Liver (tissue), 7 donors: ENCODE measurements at regions not wholly inside any gene's neighbourhood (a gene's known extent, or its start where the extent isn't known, plus 50 kb on each side); places are given as distances from the start of the nearest gene placed in this dataset.

Experiments
- DNase-seq: peaks from one replicate; pipeline ENCODE4 v3.0.0-alpha.2; 2017; ENCODE audit warnings: low spot score
- H3K27ac ChIP-seq, 2 donors: one replicate each; pipeline ENCODE4 v1.7.0; 2013; ENCODE audit warnings: inconsistent platforms in 2 of 2, low read length in 2 of 2, control low read depth in 1 of 2, low read depth in 1 of 2, mild to moderate bottlenecking in 1 of 2
- H3K27me3 ChIP-seq, 4 donors: one replicate each; pipeline versions ENCODE4 v1.6.1 to v1.7.0; 2013; ENCODE audit warnings: low read length in 3 of 4, inconsistent platforms in 1 of 4, mild to moderate bottlenecking in 1 of 4, moderate library complexity in 1 of 4; ENCODE audit not compliant: control insufficient read depth in 4 of 4, insufficient read depth in 4 of 4
- H3K36me3 ChIP-seq, 4 donors: one replicate each; pipeline versions ENCODE4 v1.6.1 to v1.7.0; 2013; ENCODE audit warnings: low read length in 3 of 4, mild to moderate bottlenecking in 3 of 4, low read depth in 1 of 4, moderate library complexity in 1 of 4; ENCODE audit not compliant: control insufficient read depth in 4 of 4, insufficient read depth in 3 of 4
- H3K4me1 ChIP-seq, 4 donors: one replicate each; pipeline versions ENCODE4 v1.6.1 to v1.7.0; 2013; ENCODE audit warnings: low read length in 3 of 4, mild to moderate bottlenecking in 3 of 4, moderate library complexity in 1 of 4; ENCODE audit not compliant: control insufficient read depth in 4 of 4, insufficient read depth in 4 of 4
- H3K4me3 ChIP-seq, 3 donors: one replicate each; pipeline versions ENCODE4 v1.6.1 to v1.7.0; 2013; ENCODE audit warnings: low read length in 3 of 3, control low read depth in 1 of 3, low read depth in 1 of 3, mild to moderate bottlenecking in 1 of 3
- H3K9ac ChIP-seq, 2 donors: one replicate each; pipeline ENCODE4 v1.7.0; 2013; ENCODE audit warnings: low read length in 2 of 2, mild to moderate bottlenecking in 2 of 2, moderate library complexity in 2 of 2, control low read depth in 1 of 2, low read depth in 1 of 2
- H3K9me3 ChIP-seq, 4 donors: one replicate each; pipeline versions ENCODE4 v1.6.1 to v1.7.0; 2013; ENCODE audit warnings: low read length in 3 of 4; ENCODE audit not compliant: control insufficient read depth in 4 of 4
- ATF3 ChIP-seq: IDR thresholded peaks from 2 replicates; pipeline ENCODE4 v1.6.1; 2016; ENCODE audit warnings: antibody characterized with exemption
- FOXA2 ChIP-seq: IDR thresholded peaks from 2 replicates; pipeline ENCODE4 v1.6.1; 2016; ENCODE audit warnings: antibody characterized with exemption
- HNF4A ChIP-seq, 2 donors: conservative IDR thresholded peaks; 2 replicates each; pipeline ENCODE4 v1.6.1; 2016; ENCODE audit warnings: antibody characterized with exemption in 2 of 2, mild to moderate bottlenecking in 2 of 2
- HNF4G ChIP-seq: IDR thresholded peaks from 2 replicates; pipeline ENCODE4 v1.6.1; 2016; ENCODE audit warnings: antibody characterized with exemption
- JUND ChIP-seq, 2 donors: IDR thresholded peaks; 2 replicates each; pipeline ENCODE4 v1.6.1; 2016; ENCODE audit warnings: antibody characterized with exemption in 2 of 2
- NR2F2 ChIP-seq: IDR thresholded peaks from 2 replicates; pipeline ENCODE4 v1.6.1; 2016; ENCODE audit warnings: antibody characterized with exemption
- RAD21 ChIP-seq, 2 donors: IDR thresholded peaks; 2 replicates each; pipeline ENCODE4 v1.6.1; 2016; ENCODE audit warnings: antibody characterized with exemption in 2 of 2, mild to moderate bottlenecking in 2 of 2
- REST ChIP-seq: IDR thresholded peaks from 2 replicates; pipeline ENCODE4 v1.6.1; 2016; ENCODE audit warnings: antibody characterized with exemption, mild to moderate bottlenecking
- RXRA ChIP-seq, 2 donors: IDR thresholded peaks; 2 replicates each; pipeline ENCODE4 v1.6.1; 2017 to 2018; ENCODE audit warnings: antibody characterized with exemption in 2 of 2, mild to moderate bottlenecking in 1 of 2
- ZBTB33 ChIP-seq: IDR thresholded peaks from 2 replicates; pipeline ENCODE4 v1.6.1; 2016; ENCODE audit warnings: antibody characterized with exemption
- WGBS: extraction: QIAGEN DNeasy Blood & Tissue Kit; methylation state at CpG from one replicate; pipeline ENCODE4 v1.1.7; 2013; 5-methylcytosine and 5-hydroxymethylcytosine counted together
- donor health status: healthy.
- donor health status: healthy.
- donor health status: healthy.
- donor health status: healthy.

- WGBS: 80% methylated on average over 19 of the region's 19 CpGs
- TF ChIP-seq ZBTB33 (no peak), NR2F2 (no peak), FOXA2 (no peak), ATF3 (no peak), RAD21 (IDR thresholded peaks at IDR 0.05) (no peak)
- Histone ChIP-seq H3K27me3 (no peaks in the 10 kb centered on the region), H3K36me3 (no peaks in the 10 kb centered on the region), H3K9ac (no peak overlapping the region), H3K4me1 (peaks cover 3 to 7% (median 5%) of the 10 kb centered on the region in 4 donors), H3K27ac (no peak overlapping the region), H3K9me3 (no peaks in the 10 kb centered on the region), H3K4me3 (no peak overlapping the region)
- DNase-seq: no peak
Observed at GRCh38 chr3:194748225-194748624, 62.5 kb downstream of the FAM43A start.

- Histone ChIP-seq H3K27me3 (no peaks in the 10 kb centered on the region), H3K9ac (no peak overlapping the region), H3K4me1 (peaks cover 3 to 7% (median 5%) of the 10 kb centered on the region in 4 donors), H3K27ac (no peak overlapping the region), H3K36me3 (no peaks in the 10 kb centered on the region), H3K4me3 (no peak overlapping the region), H3K9me3 (no peaks in the 10 kb centered on the region)
- WGBS: 47% methylated on average over 17 of the region's 17 CpGs
- TF ChIP-seq JUND (IDR thresholded peaks at IDR 0.05) (no peak), REST (peak; percentile 58), RAD21 (IDR thresholded peaks at IDR 0.05) (no peak), HNF4A (conservative IDR thresholded peaks at IDR 0.05) (peak in 1 of 2 donors; percentile 55), RXRA (IDR thresholded peaks at IDR 0.05) (peak; percentile 25 to 41)
- no peak for DNase-seq
Observed at GRCh38 chr3:194749631-194750490, 64.2 kb downstream of the FAM43A start.

GRCh38 chr3:194750491-194750828, 64.8 kb downstream of the FAM43A start:
- 93% methylated on average over 5 of the region's 5 CpGs for WGBS
- H3K27ac ChIP-seq: no peak overlapping the region
- no peak for DNase-seq
- TF ChIP-seq HNF4G (no peak), RXRA (IDR thresholded peaks at IDR 0.05) (no peak), ATF3 (no peak)
- H3K9ac ChIP-seq: no peak overlapping the region
- no peaks in the 10 kb centered on the region for H3K36me3 ChIP-seq
- no peak overlapping the region for H3K4me3 ChIP-seq
- peaks cover 3 to 7% (median 5%) of the 10 kb centered on the region in 4 donors for H3K4me1 ChIP-seq
- H3K9me3 ChIP-seq: no peaks in the 10 kb centered on the region
- H3K27me3 ChIP-seq: no peaks in the 10 kb centered on the region
